ENCODE measurements at regions not wholly inside any gene's neighbourhood (a gene's known extent, or its start where the extent isn't known, plus 50 kb on each side); places are given as distances from the start of the nearest gene placed in this dataset.
"Not testable (repeated sequence)": the region's sequence is repeated elsewhere in the genome, so short reads cannot be mapped to it uniquely, and the experiment has no call there.

DNA sequence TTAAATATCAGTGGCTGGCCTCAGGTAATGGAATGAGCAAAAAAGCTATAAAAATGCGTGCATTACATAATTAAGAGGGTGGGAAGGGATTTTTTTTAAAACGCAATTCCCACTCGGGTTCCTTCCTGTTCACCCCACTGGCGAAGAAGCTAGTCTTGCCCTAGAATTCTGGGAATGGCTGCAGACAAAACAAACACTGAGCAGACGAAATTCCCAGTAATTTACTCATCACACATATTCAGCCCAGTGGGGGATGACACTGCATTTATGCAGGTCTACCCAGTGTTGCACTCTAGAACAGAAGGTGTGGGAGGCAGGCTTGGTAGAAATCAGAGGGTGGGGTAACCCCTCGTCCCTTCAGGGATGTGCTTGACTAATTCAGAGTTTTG is 2695.0 kb upstream of the DEFB115 start:
- DNase-seq: no peak

DNA sequence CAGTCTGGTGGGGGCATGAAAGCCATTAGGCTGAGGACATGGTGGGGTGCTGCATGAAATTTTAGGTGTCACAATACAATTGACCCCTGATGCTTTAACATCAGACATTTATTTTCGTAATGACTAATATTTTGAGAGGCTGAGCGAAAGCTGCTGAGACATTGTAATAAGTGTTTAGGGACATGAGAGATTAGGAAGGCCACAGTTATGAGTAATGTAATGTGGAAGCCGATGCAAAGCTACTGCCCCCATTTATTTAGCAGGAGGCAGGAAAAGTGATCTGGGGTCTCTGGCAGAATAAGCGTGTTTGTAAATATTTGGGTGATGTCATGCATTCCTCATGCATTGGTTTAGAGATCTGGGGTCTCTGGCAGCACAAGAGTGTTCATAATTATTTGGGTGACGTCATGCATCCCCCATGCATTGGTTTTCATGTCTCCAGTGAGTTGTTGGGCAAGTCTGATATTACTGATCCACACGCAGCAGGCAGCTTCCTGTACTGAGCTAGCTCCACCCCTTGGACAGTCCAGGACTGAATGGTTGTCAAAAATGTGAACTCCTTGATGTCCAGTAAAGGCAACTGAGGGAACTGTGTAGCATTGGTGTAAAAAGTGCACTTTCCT is 2694.5 kb upstream of the DEFB115 start:
- not testable (repeated sequence) for DNase-seq

DNA sequence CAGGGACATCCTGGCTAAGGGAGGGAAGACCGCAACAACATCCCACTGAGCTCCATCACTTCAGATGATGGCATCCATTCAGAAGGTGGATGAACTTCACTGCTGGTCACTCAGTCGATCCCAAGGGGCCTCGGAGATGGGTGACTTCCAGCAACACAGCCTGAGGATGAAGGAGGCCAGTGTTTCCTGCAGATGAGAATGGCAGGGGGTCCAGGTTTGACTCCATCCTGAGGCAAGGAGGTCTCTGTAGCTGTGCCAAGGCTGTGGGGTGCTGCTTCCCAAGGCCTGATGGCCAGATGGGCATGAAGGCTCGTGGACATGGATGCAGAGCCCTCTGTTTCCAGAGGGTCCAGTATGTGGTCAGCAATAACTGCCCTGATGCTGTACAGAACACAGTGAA is 2693.4 kb upstream of the DEFB115 start:
- not testable (repeated sequence) for DNase-seq

DNA sequence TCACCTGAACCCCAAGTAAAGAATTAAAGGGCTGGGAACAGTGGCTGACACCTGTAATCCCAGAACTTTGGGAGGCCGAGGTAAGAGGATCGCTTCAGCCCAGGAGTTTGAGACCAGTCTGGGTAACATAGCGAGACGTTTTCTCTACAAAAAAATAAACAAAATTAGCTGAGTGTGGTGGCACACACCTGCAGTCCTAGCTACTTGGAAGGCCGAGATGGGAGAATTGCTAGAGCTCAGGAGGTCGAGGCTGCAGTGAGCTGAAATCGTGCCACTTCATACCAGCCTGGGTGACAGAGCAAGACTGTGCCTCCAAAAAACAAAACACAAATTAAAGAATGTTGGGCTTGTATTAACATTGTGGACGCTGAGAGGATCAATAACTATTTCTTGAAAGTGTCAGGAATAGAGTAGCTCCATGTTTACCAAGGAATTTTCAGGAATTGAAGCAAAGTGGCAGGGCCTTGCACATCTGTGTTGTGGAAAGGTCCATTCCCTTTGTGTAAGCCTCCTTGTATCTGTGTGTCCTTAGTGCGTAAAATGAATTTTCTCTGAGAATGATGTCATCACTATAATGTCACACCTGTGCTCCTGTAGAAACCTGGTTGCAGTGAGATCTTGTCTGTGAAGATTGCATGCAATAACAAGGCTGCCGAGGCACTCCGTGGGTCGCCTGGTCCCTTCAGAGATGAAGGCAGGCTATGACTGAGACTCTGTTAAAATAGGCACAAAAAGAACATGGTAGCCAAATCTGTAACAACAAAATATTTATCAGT is 2692.6 kb upstream of the DEFB115 start:
- DNase-seq: not testable (repeated sequence)

DNA sequence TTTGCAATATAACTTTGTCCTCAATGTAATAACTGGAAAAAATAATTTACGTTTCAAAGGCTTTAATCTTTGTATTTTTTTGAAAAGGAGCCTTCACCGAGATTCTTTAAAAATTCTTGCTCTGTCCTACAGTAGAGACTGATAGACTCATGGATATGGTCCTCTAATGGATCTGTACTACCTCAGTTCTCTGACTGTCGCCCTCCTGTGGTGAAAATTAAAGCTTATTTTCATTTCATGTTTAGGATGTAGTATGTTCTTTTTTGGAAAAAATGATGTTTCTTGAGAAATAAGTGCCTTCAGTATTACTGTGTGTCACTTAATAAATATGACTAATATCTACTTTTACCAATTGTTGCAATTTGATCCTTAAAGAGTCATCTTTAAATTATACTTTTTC is 2681.5 kb upstream of the DEFB115 start:
- not testable (repeated sequence) for DNase-seq

DNA sequence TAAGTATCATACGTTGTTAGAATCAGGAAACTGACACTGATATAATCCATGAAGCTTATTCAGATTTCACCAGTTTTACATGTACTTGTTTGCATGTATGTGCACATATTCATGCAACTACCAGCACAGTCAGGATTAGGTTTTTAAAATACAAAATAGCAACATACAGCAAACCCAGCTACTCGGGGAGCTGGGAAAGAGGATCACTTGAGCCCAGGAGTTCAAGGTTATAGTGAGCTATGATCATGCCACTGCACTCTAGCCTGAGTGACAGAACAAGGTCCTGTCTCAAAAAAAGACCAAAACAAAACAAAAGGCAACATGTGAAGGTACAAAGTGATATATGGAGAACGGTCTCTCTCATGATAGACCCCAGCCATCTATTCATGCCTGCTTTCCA is 2665.8 kb upstream of the DEFB115 start:
- DNase-seq: not testable (repeated sequence)

DNA sequence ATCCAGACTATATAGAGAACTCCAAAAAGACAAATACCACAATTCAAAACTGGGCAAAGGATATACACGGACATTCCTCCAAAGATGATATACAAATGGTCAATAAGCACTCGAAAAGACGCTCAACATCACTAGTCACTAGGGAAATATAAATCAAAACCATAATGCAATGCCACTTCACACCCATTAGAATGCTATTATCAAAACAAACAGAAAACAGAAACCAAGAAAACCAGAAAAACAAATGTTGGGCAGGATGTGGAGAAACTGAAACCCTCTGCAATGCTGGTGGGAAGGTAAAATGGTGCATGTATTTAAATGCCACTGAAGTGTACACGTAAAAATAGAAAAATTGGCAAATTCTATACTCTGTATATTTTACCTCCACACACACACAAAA is 2664.1 kb upstream of the DEFB115 start:
- DNase-seq: not testable (repeated sequence)

DNA sequence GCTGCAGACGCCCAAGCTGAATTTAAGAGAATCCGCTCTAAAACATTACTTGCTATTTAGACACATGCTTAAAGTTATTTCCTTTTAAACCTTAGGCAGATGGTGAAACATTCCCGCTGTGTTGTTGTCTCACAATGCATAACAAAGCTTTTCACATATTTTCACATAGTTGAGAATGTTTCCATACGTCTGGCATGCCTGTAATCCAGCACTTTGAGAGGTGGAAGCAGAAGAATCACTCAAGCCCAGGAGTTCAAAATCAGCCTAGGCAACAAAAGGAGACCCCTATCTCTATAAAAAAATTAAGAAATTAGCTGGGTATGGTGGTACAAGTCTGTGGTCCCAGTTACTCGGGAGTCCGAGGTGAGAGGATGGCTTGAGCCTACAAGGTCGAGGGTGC is 2663.0 kb upstream of the DEFB115 start:
- DNase-seq: not testable (repeated sequence)

DNA sequence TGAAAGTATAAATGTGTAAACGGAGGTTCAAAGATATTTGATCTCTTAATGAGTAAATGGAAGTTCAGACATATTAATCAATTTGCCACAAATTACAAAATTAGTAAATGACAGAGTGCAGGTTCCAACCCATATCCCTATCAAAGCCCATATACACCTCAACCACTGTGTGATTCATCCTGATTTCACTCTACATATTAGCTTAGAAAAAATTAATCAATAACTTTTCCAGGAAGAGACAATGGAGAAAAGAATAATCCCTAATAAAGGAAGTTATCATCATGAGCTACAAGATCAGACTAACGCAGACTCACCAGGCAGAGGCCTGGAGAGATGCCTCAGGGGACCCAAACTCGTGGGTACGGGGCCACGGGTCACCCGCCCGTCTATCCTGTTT is 2655.5 kb upstream of the DEFB115 start:
- DNase-seq: not testable (repeated sequence)

DNA sequence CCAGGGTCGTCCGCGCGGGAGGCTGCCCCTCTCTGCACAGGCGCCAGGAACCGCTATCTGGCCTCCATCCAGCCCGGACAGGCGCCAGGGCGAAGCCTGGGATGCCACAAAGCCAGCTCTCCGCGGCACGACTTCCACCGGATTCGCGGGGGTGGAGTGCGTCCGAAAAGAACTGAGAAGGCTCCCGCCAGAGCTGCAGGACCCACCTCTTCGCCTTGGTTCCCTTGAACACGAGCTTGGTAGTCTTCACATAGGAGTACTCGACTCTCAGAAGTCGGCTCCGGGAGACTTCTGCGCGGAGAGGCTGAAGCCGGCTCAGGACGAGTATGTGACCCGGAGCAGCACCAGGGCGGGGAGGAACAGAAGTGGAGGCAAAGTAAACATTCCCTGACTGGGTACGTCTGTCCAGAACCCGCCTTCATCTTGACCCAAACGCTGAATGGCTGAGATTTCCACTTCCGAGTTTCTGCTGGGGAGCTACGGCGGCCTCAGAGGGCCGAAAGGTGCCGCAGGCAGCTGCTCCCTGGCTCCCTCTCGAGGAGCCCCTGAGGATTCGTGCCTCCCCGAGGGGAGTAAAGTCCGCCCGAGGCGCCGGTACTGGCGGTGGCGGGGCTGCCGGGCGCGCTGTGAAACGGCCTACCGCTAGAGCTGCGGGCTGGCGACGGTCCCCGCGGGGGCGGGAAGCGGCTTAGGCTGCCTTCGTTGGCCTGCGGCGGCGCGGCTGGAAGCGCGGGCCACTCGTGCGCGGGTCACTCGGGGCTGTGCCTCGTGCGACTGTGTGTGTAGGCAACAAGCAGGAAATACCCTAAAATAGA is 2654.9 kb upstream of the DEFB115 start:
- DNase-seq: peak; percentile 76

DNA sequence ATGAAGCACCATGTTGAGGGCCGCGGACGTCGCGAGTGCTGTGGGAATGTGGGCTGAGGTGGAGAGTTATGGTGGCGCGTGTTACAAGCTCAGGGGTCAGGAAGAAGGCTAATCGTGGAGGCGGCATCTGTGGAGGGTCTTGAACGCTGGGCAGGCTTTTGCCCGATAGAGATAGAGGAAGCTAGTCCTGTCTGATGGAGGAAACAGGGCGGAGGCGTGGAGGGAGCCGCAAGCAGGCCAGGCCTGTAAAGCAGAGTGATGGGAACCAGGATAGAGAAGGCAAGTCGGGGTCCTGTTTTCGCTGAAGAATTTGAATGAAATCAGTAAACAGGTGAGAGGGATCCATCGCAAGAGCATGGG is 2654.3 kb upstream of the DEFB115 start:
- DNase-seq: not testable (repeated sequence)

DNA sequence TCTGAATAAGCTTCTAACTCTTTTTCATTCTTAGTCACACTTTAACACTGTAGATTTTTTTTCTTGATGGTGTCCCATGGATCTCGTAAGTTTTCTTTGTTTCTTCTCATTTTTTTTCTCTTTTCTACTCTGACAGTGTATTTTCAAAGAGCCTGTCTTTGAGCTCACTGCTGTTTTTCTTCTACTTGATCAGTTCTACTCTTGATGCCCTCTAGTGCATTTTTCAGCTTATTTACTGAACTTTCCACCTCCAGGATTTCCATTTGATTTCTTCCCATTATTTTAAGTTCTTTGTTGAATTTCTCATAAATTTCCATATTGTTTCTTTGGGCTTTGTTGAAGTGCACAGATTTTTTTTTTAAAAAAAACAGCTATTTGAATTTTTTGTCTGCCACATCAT is 2641.1 kb upstream of the DEFB115 start:
- no peak for DNase-seq

DNA sequence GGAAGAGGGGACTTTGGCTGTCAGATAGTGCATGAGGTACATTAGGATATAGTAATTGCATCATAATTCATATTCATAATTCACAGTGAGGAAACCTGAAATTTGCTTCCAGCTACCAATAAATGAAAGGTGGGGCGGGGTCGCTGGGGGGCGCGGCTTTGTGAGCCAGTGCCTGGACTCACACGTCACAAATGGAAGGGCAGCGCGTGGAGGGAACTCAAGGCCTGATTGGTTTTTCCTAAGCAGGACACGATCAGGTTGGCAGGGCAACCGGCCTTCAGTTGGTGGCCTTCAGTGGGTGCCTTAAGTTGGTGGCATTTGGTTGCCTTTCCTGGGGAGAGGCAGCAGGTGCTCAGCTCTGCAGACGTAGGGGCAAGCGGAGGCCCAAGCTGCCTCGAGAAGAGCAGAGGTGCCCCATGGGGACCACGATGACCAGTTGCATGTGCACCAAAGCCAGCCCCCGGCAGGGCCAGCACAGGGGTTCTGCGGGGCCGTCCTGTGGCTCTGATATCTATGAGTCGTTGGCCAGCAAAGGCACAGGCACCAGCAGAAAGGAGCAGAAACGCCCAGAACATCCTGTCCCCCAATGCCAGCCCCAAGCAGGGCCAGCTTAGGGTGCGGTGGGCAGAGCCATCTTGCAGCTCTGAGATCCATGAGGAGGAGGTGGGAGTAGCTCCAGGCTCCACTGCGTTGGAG is 2637.4 kb upstream of the DEFB115 start:
- not testable (repeated sequence) for DNase-seq

DNA sequence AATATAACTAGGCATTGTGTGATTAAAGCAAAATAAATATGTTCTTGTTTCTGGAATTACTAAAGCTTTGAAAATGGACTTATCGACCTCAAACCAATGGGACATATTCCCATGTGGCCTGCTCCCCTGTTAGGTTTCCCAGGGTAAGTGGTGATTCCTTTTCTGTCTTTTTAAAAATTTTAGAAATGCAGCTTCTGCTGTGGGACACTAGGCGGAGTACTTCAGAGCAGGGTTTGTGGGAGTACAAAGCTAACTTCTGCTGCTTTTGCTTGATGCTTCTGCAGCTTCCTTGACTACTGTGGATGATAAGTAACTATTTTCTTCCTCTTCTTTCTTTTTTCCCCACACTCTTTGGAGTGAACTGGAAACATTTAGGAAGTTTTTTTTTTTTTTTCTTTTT is 2632.4 kb upstream of the DEFB115 start:
- DNase-seq: not testable (repeated sequence)

DNA sequence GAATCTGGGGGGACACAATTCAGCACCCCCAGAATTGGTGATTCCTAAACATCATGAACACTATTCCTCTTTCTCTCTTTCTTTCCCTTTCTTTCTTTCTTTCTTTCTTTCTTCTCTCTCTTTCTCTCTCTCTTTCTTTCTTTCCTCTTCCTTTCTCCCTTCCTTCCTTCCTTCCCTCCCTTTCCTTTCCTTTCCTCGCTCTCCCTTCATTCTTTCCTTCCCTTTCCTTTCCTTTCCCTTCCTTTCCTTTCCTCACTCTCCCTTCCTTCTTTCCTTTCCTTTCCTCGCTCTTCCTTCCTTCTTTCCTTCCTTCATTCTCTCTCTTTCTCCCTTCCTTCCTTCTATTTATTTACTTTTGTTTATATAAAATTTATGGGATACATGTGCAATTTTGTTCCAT is 2616.6 kb upstream of the DEFB115 start:
- not testable (repeated sequence) for DNase-seq
